Astrocyte (in vitro differentiated cells and primary cell): ENCODE measurements at regions not wholly inside any gene's neighbourhood (a gene's known extent, or its start where the extent isn't known, plus 50 kb on each side); places are given as distances from the start of the nearest gene placed in this dataset.

Source experiments
- DNase-seq: peaks from one replicate; pipeline ENCODE4 v3.0.0-alpha.2; 2010; ENCODE audit warnings: low read depth
- FAIRE-seq: peaks from 2 replicates; lab custom pipeline; 2011; peaks lifted over from hg19 to GRCh38; lab: Jason Lieb, UNC
- H2AFZ ChIP-seq: 2 replicates; pipeline ENCODE4 v1.6.0; 2012; ENCODE audit warnings: low read depth, low read length, inconsistent platforms
- H3K27ac ChIP-seq: 2 replicates; pipeline ENCODE4 v1.5.1; 2011; ENCODE audit warnings: low read depth, low read length, inconsistent platforms
- H3K27me3 ChIP-seq: 2 replicates; pipeline ENCODE4 v1.6.0; 2011; ENCODE audit warnings: low read length, inconsistent platforms; ENCODE audit not compliant: insufficient read depth
- H3K36me3 ChIP-seq: 2 replicates; pipeline ENCODE4 v1.5.1; 2011; ENCODE audit warnings: low read length, inconsistent platforms; ENCODE audit not compliant: insufficient read depth
- H3K4me1 ChIP-seq: 2 replicates; pipeline ENCODE4 v1.5.1; 2011; ENCODE audit warnings: low read length, inconsistent platforms; ENCODE audit not compliant: insufficient read depth
- H3K4me2 ChIP-seq: 2 replicates; pipeline ENCODE4 v1.6.0; 2012; ENCODE audit warnings: low read length, inconsistent platforms
- H3K4me3 ChIP-seq: 2 replicates; pipeline ENCODE4 v1.5.1; 2011; ENCODE audit warnings: low read depth, mild to moderate bottlenecking, low read length, inconsistent platforms; ENCODE audit not compliant: insufficient read depth
- H3K79me2 ChIP-seq: 2 replicates; pipeline ENCODE4 v1.6.0; 2012; ENCODE audit warnings: mild to moderate bottlenecking, low read length, inconsistent platforms; ENCODE audit not compliant: insufficient read depth
- H3K9ac ChIP-seq: 2 replicates; pipeline ENCODE4 v1.6.0; 2012; ENCODE audit warnings: mild to moderate bottlenecking, low read length, inconsistent platforms
- H3K9me3 ChIP-seq: 2 replicates; pipeline ENCODE4 v1.5.1; 2012; ENCODE audit warnings: low read depth, mild to moderate bottlenecking, low read length, inconsistent platforms; ENCODE audit not compliant: insufficient read depth
- H4K20me1 ChIP-seq: 2 replicates; pipeline ENCODE4 v1.6.0; 2012; ENCODE audit warnings: low read length, inconsistent platforms; ENCODE audit not compliant: insufficient read depth
- H3K27ac Mint-ChIP-seq: one replicate; pipeline ENCODE4 v1.8.0; 2021; ENCODE audit warnings: mild to moderate bottlenecking, mixed read lengths; ENCODE audit not compliant: unreplicated experiment
- H3K27me3 Mint-ChIP-seq: one replicate; pipeline ENCODE4 v1.8.0; 2021; ENCODE audit warnings: low read depth, mixed read lengths; ENCODE audit not compliant: unreplicated experiment
- H3K36me3 Mint-ChIP-seq: one replicate; pipeline ENCODE4 v1.8.0; 2021; ENCODE audit warnings: low read depth, mixed read lengths; ENCODE audit not compliant: unreplicated experiment
- H3K4me1 Mint-ChIP-seq: one replicate; pipeline ENCODE4 v1.8.0; 2021; ENCODE audit warnings: low read depth, mixed read lengths; ENCODE audit not compliant: unreplicated experiment
- H3K4me3 Mint-ChIP-seq: one replicate; pipeline ENCODE4 v1.8.0; 2021; ENCODE audit warnings: mild to moderate bottlenecking, moderate library complexity, mixed read lengths; ENCODE audit not compliant: unreplicated experiment
- H3K9me3 Mint-ChIP-seq: one replicate; pipeline ENCODE4 v1.8.0; 2021; ENCODE audit warnings: mild to moderate bottlenecking, mixed read lengths; ENCODE audit not compliant: unreplicated experiment
- CTCF ChIP-seq: IDR thresholded peaks from 2 replicates; pipeline ENCODE4 v1.5.1; 2011; ENCODE audit warnings: low read depth, mild to moderate bottlenecking, inconsistent platforms, low read length, moderate library complexity; ENCODE audit not compliant: insufficient read depth
- EZH2 ChIP-seq: IDR thresholded peaks from 2 replicates; pipeline ENCODE4 v1.6.1; 2012; ENCODE audit warnings: mild to moderate bottlenecking, low read length, inconsistent platforms; ENCODE audit not compliant: insufficient read depth

DNA sequence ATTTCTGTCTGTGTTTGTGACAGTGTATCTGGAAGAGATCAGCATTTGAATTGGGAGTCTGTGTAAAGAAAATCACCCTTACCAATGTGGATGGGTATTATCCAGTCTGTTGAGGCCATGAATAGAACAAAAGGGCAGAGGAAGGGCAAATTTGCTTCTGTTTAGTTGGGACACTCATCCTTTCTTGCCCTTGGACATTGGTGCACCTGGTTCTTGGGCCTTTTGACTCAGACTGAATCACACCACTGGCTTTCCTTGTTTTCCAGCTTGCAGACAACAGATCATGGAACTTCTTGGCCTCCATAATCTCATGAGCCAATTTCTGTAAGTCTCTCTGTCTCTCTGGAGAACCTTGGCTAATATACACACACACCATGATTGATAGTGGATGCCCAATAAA is 164.4 kb upstream of the SGO1 start:
- Histone ChIP-seq H4K20me1 (no peaks in the 10 kb centered on the region), H3K9ac (no peak overlapping the region), H3K79me2 (no peaks in the 10 kb centered on the region), H3K27me3 (no peaks in the 10 kb centered on the region), H3K36me3 (no peaks in the 10 kb centered on the region), H3K4me3 (no peak overlapping the region), H2AFZ (no peak overlapping the region), H3K4me2 (no peak overlapping the region), H3K27ac (no peak overlapping the region), H3K9me3 (no peaks in the 10 kb centered on the region), H3K4me1 (no peaks in the 10 kb centered on the region)
- Mint-ChIP-seq H3K27me3 (no peaks in the 10 kb centered on the region), H3K27ac (no peak overlapping the region), H3K36me3 (no peaks in the 10 kb centered on the region), H3K4me3 (no peak overlapping the region), H3K4me1 (peaks cover 10% of the 10 kb centered on the region), H3K9me3 (peaks cover 2% of the 10 kb centered on the region)
- no peak for TF ChIP-seq CTCF
- no peak for TF ChIP-seq EZH2
- DNase-seq = no peak
- FAIRE-seq = no peak

DNA sequence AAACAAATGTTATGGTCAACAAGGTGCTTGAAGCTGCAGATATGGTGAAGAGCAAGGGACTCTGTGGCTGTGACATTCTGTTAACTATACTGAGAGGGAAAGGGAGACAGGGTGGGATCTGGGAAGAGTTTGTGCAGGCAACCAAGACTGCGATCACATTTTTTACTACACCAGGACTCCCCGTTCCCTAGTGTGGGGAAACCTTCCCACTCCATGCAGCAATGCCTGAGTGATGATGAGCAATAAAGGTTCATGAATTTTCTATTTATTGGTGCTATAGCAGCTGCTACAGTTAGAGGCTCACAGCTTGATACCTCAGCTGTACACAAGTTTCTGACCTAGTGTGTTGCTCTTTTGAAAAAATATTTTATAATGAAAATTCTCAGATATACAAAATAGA is 160.9 kb upstream of the SGO1 start:
- TF ChIP-seq CTCF (no peak), EZH2 (no peak)
- H3K9me3 Mint-ChIP-seq = peaks cover 2% of the 10 kb centered on the region
- Histone ChIP-seq H3K36me3 (no peaks in the 10 kb centered on the region), H2AFZ (no peak overlapping the region), H3K27me3 (no peaks in the 10 kb centered on the region), H4K20me1 (no peaks in the 10 kb centered on the region), H3K9ac (no peak overlapping the region), H3K4me1 (no peaks in the 10 kb centered on the region), H3K79me2 (no peaks in the 10 kb centered on the region), H3K4me3 (no peak overlapping the region), H3K27ac (no peak overlapping the region), H3K9me3 (no peaks in the 10 kb centered on the region), H3K4me2 (no peak overlapping the region)
- no peaks in the 10 kb centered on the region for H3K36me3 Mint-ChIP-seq
- DNase-seq (no peak), FAIRE-seq (no peak)
- peaks cover 2% of the 10 kb centered on the region for H3K4me1 Mint-ChIP-seq
- H3K27me3 Mint-ChIP-seq = no peaks in the 10 kb centered on the region
- H3K4me3 Mint-ChIP-seq = no peak overlapping the region
- no peak overlapping the region for H3K27ac Mint-ChIP-seq

DNA sequence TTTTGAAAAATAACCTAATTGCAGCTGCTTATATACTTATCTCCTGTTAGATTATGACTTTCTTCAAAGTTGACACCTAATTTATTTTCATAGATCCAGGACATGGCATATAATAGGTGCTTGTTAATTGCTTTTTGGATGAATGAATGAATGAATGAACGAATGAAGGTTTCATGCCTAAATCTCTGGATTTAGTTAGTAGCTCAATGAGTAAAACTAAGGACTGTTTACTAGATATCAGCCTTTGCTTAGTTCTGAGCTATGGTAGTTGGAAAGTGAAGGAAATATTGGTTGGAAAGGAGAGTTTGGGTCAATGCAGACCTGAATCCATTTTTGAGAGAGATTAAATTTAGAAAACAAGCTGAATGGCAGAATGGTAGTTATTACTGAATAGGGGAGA is 160.4 kb upstream of the SGO1 start:
- H3K9ac ChIP-seq = no peak overlapping the region
- no peak overlapping the region for H3K27ac Mint-ChIP-seq
- no peaks in the 10 kb centered on the region for H3K79me2 ChIP-seq
- H3K9me3 ChIP-seq = no peaks in the 10 kb centered on the region
- FAIRE-seq (no peak), DNase-seq (no peak)
- no peaks in the 10 kb centered on the region for H4K20me1 ChIP-seq
- H3K4me1 Mint-ChIP-seq = peaks cover 2% of the 10 kb centered on the region
- TF ChIP-seq CTCF (no peak), EZH2 (no peak)
- no peak overlapping the region for H2AFZ ChIP-seq
- no peaks in the 10 kb centered on the region for H3K36me3 ChIP-seq
- no peaks in the 10 kb centered on the region for H3K27me3 ChIP-seq
- no peak overlapping the region for H3K27ac ChIP-seq
- H3K4me3 Mint-ChIP-seq = no peak overlapping the region
- no peaks in the 10 kb centered on the region for H3K36me3 Mint-ChIP-seq
- no peak overlapping the region for H3K4me2 ChIP-seq
- no peaks in the 10 kb centered on the region for H3K27me3 Mint-ChIP-seq
- H3K9me3 Mint-ChIP-seq = peaks cover 2% of the 10 kb centered on the region
- H3K4me1 ChIP-seq = no peaks in the 10 kb centered on the region
- no peak overlapping the region for H3K4me3 ChIP-seq
